ENCODE measurements at regions not wholly inside any gene's neighbourhood (a gene's known extent, or its start where the extent isn't known, plus 50 kb on each side); places are given as distances from the start of the nearest gene placed in this dataset.
"Not testable (repeated sequence)": the region's sequence is repeated elsewhere in the genome, so short reads cannot be mapped to it uniquely, and the experiment has no call there.

DNA sequence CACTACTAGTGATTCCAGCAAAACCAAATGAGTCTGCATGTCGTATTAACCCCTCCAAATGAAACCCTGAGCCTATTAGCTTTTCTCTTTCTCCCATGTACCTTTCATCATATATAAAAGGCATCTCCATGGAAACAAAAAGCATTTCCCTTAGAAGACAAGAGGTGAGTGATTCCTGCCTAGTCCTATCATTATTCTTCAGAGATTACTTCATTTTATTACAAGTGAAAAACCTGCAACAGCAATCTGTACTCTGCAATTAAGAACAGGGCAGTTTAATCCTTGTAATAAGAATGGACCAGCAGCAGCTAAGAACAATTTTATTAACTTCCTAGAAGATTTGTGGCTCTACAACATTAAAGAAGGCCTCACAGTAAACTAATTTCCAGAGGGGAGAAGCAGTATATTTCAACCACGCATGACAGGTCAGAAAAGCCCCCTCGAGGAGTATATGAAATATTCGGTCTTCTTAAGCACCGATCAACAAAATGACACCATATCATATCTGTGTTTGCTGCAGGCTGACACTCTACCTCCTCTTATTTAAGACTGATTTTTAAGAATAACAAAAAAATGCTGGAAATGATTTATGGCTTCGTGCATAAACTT lies 132.3 kb upstream of the TFPI start:
- 88 to 92% methylated on average over 6 of the region's 6 CpGs for WGBS, 2 donors

DNA sequence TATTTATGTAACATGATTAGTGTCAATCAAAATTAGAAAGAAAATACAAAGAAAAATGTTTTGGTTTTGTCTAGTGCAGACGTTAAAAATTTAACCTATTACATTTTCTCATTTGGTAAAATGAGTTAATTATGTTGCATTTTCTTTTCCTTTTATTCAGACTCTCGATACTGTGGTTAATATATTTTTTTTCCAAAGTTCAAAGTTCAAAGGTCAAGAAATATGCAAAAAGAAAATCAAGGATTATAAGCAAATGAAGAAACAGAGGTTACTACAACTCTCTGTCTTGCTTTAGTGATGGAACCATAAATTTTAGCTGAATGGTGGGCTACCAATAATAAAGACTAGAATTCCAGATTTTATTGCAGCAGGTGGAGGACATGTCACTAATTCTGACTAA lies 133.3 kb upstream of the TFPI start:
- H3K9me3 ChIP-seq (ENCODE audit: control insufficient read depth in 4 of 4, insufficient read depth in 3 of 4, low read length in 3 of 4): no peaks in the 10 kb centered on the region
- DNase-seq (no peak), ATAC-seq (ENCODE audit: insufficient read depth, low FRiP score) (no peak)
- TF ChIP-seq, protein P1, sequence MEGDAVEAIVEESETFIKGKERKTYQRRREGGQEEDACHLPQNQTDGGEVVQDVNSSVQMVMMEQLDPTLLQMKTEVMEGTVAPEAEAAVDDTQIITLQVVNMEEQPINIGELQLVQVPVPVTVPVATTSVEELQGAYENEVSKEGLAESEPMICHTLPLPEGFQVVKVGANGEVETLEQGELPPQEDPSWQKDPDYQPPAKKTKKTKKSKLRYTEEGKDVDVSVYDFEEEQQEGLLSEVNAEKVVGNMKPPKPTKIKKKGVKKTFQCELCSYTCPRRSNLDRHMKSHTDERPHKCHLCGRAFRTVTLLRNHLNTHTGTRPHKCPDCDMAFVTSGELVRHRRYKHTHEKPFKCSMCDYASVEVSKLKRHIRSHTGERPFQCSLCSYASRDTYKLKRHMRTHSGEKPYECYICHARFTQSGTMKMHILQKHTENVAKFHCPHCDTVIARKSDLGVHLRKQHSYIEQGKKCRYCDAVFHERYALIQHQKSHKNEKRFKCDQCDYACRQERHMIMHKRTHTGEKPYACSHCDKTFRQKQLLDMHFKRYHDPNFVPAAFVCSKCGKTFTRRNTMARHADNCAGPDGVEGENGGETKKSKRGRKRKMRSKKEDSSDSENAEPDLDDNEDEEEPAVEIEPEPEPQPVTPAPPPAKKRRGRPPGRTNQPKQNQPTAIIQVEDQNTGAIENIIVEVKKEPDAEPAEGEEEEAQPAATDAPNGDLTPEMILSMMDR (IDR thresholded peaks at IDR 0.05; ENCODE audit: control extremely low read depth, extremely low read depth): no peak
- H3K4me3 ChIP-seq: no peak overlapping the region
- no peak overlapping the region for H3K27ac ChIP-seq (ENCODE audit: low read depth in 1 of 2, low read length in 1 of 2)
- H3K4me1 ChIP-seq (ENCODE audit: control insufficient read depth in 5 of 5, insufficient read depth in 5 of 5, low read length in 5 of 5): no peaks in the 10 kb centered on the region
- no peaks in the 10 kb centered on the region for H3K27me3 ChIP-seq (ENCODE audit: control insufficient read depth in 3 of 3, insufficient read depth in 3 of 3, low read length in 2 of 3)
- H3K36me3 ChIP-seq (ENCODE audit: control insufficient read depth in 4 of 4, insufficient read depth in 4 of 4, low read length in 4 of 4): no peaks in the 10 kb centered on the region
- WGBS, 2 donors: 81% methylated on average over 2 of the region's 2 CpGs
- no peak overlapping the region for H3K9ac ChIP-seq (ENCODE audit: insufficient read depth in 1 of 2, low read length in 2 of 2)

More for the DNA sequence above, 132.3 kb upstream of the TFPI start:
- H3K9me3 ChIP-seq (ENCODE audit: control insufficient read depth in 4 of 4, insufficient read depth in 3 of 4, low read length in 3 of 4): no peaks in the 10 kb centered on the region
- TF ChIP-seq, protein P1 (IDR thresholded peaks at IDR 0.05; ENCODE audit: control extremely low read depth, extremely low read depth): no peak
- no peaks in the 10 kb centered on the region for H3K27me3 ChIP-seq (ENCODE audit: control insufficient read depth in 3 of 3, insufficient read depth in 3 of 3, low read length in 2 of 3)
- no peak overlapping the region for H3K4me3 ChIP-seq
- H3K27ac ChIP-seq (ENCODE audit: low read depth in 1 of 2, low read length in 1 of 2): no peak overlapping the region
- H3K4me1 ChIP-seq (ENCODE audit: control insufficient read depth in 5 of 5, insufficient read depth in 5 of 5, low read length in 5 of 5): no peaks in the 10 kb centered on the region
- ATAC-seq (ENCODE audit: insufficient read depth, low FRiP score) (no peak), DNase-seq (no peak)
- no peaks in the 10 kb centered on the region for H3K36me3 ChIP-seq (ENCODE audit: control insufficient read depth in 4 of 4, insufficient read depth in 4 of 4, low read length in 4 of 4)
- no peak overlapping the region for H3K9ac ChIP-seq (ENCODE audit: insufficient read depth in 1 of 2, low read length in 2 of 2)

DNA sequence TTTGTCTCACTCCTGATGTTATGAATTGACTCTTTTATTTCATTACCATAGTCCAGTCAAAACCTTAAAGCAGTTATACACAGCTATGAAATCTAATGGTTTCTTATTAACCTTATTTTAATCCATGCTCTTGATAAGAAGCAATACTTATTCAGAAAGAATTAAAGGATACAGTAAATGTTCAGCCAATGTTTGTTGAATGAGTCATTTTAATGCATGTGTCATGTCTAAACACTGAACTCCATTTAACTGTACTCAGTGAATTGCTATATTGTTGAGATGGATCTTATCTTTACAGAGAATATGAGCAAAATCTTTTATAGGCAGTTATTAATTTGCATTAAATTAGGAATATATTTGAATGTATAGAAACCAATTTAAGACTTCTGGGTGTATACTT lies 135.1 kb upstream of the TFPI start:
- DNase-seq (no peak), ATAC-seq (ENCODE audit: insufficient read depth, low FRiP score) (no peak)
- Histone ChIP-seq H3K4me1 (ENCODE audit: control insufficient read depth in 5 of 5, insufficient read depth in 5 of 5, low read length in 5 of 5) (no peaks in the 10 kb centered on the region), H3K4me3 (no peak overlapping the region), H3K36me3 (ENCODE audit: control insufficient read depth in 4 of 4, insufficient read depth in 4 of 4, low read length in 4 of 4) (no peaks in the 10 kb centered on the region), H3K9ac (ENCODE audit: insufficient read depth in 1 of 2, low read length in 2 of 2) (no peak overlapping the region), H3K9me3 (ENCODE audit: control insufficient read depth in 4 of 4, insufficient read depth in 3 of 4, low read length in 3 of 4) (no peaks in the 10 kb centered on the region), H3K27me3 (ENCODE audit: control insufficient read depth in 3 of 3, insufficient read depth in 3 of 3, low read length in 2 of 3) (no peaks in the 10 kb centered on the region), H3K27ac (ENCODE audit: low read depth in 1 of 2, low read length in 1 of 2) (no peak overlapping the region)
- TF ChIP-seq, protein P1 (IDR thresholded peaks at IDR 0.05; ENCODE audit: control extremely low read depth, extremely low read depth): no peak

DNA sequence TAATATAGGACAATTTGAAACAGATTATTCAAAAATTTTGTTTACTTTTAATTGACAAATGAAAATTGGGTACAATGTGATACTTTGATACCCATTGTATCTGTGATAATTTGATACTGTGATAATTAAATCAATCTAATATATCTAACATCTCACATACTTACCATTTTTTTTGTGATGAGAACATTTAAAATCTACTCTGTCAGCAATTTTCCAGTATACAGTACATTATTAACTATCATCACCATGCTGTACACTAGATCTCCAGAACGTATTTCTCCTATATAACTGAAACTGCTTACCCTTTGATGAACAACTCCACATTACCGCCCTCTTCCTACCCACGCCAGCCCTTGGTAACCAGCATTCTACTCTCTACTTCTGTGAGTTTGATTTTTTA lies 139.7 kb upstream of the TFPI start:
- ATAC-seq (ENCODE audit: insufficient read depth, low FRiP score): no peak
- no peaks in the 10 kb centered on the region for H3K36me3 ChIP-seq (ENCODE audit: control insufficient read depth in 4 of 4, insufficient read depth in 4 of 4, low read length in 4 of 4)
- H3K4me3 ChIP-seq: no peak overlapping the region
- no peak for DNase-seq
- TF ChIP-seq, protein P1 (IDR thresholded peaks at IDR 0.05; ENCODE audit: control extremely low read depth, extremely low read depth): no peak
- H3K27me3 ChIP-seq (ENCODE audit: control insufficient read depth in 3 of 3, insufficient read depth in 3 of 3, low read length in 2 of 3): no peaks in the 10 kb centered on the region
- WGBS, 2 donors: 88% methylated on average over 3 of the region's 3 CpGs
- no peak overlapping the region for H3K27ac ChIP-seq (ENCODE audit: low read depth in 1 of 2, low read length in 1 of 2)
- H3K9me3 ChIP-seq (ENCODE audit: control insufficient read depth in 4 of 4, insufficient read depth in 3 of 4, low read length in 3 of 4): no peaks in the 10 kb centered on the region
- no peaks in the 10 kb centered on the region for H3K4me1 ChIP-seq (ENCODE audit: control insufficient read depth in 5 of 5, insufficient read depth in 5 of 5, low read length in 5 of 5)
- no peak overlapping the region for H3K9ac ChIP-seq (ENCODE audit: insufficient read depth in 1 of 2, low read length in 2 of 2)

DNA sequence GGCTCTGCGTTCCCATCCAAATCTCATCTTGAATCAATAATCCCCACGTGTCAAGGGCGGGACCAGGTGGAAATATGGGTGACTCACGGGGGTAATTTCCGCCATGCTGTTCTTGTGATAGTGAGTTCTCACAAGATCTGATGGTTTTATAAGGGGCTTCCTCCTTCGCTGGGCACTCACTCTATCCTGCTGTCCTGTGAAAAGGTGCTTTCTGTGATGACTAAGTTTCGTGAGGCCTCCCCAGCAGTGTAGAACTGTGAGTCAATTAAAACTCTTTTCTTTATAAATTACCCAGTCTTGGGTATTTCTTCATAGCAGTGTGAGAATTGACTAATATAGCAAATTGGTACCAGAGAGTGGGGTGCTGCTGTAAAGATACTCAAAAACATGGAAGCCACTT lies 142.4 kb upstream of the TFPI start:
- H3K4me3 ChIP-seq; H3K27me3 ChIP-seq (ENCODE audit: control insufficient read depth in 3 of 3, insufficient read depth in 3 of 3, low read length in 2 of 3); DNase-seq; H3K9ac ChIP-seq (ENCODE audit: insufficient read depth in 1 of 2, low read length in 2 of 2); H3K9me3 ChIP-seq (ENCODE audit: control insufficient read depth in 4 of 4, insufficient read depth in 3 of 4, low read length in 3 of 4); ATAC-seq (ENCODE audit: insufficient read depth, low FRiP score); H3K4me1 ChIP-seq (ENCODE audit: control insufficient read depth in 5 of 5, insufficient read depth in 5 of 5, low read length in 5 of 5); H3K27ac ChIP-seq (ENCODE audit: low read depth in 1 of 2, low read length in 1 of 2); H3K36me3 ChIP-seq (ENCODE audit: control insufficient read depth in 4 of 4, insufficient read depth in 4 of 4, low read length in 4 of 4): not testable (repeated sequence)
- WGBS, 2 donors: 90 to 94% methylated on average over 7 of the region's 7 CpGs

Measured in lung (tissue), 11 donors.